IMR-90 (cell line): ENCODE measurements at regions not wholly inside any gene's neighbourhood (a gene's known extent, or its start where the extent isn't known, plus 50 kb on each side); places are given as distances from the start of the nearest gene placed in this dataset.

ENCODE experiments used
- ATAC-seq: fragments of 200-7000 bp; cut with Tn5 transposase; 2 replicates; pipeline ENCODE4 v1.9.1; 2020; ENCODE audit warnings: low read depth, mild to moderate bottlenecking, moderate library complexity
- BruUV-seq: library from RNA; stranded (reverse); fragments of 400-500 nt; replicated peaks from 2 replicates; lab custom pipeline; 2021; lab: Mats Ljungman, UMichigan
- CTCF ChIA-PET: fragments of 300-600 bp; formaldehyde crosslinking; extraction: SDS; loops from one replicate; lab custom pipeline; 2021; ENCODE audit warnings: antibody characterized with exemption; lab: Yijun Ruan, JAX
- POLR2A ChIA-PET: fragments of 300-600 bp; sonication (Branson Sonifier 250); formaldehyde crosslinking; loops from one replicate; lab custom pipeline; 2022; ENCODE audit warnings: antibody characterized with exemption; ENCODE audit not compliant: unreplicated experiment; lab: Charles Lee
- DNase-seq: peaks from one replicate; pipeline ENCODE4 v3.0.0; 2013
- H2AFZ ChIP-seq: replicated peaks from 2 replicates; pipeline ENCODE3; 2013; ENCODE audit warnings: low read length, mild to moderate bottlenecking; ENCODE audit not compliant: poor library complexity
- H2AK5ac ChIP-seq: 2 replicates; pipeline ENCODE4 v1.6.1; 2013; ENCODE audit warnings: low read depth, low read length, inconsistent platforms
- H2AK9ac ChIP-seq: replicated peaks from 2 replicates; pipeline ENCODE3; 2013; ENCODE audit warnings: mild to moderate bottlenecking, low read depth, low read length, moderate library complexity; ENCODE audit not compliant: poor library complexity
- H2BK120ac ChIP-seq: 2 replicates; pipeline ENCODE4 v1.6.1; 2013; ENCODE audit warnings: low read depth, low read length, inconsistent platforms
- H2BK15ac ChIP-seq: 3 replicates; pipeline ENCODE4 v1.6.1; 2013; ENCODE audit warnings: low read depth, low read length, inconsistent platforms
- H2BK20ac ChIP-seq: 2 replicates; pipeline ENCODE4 v1.6.1; 2013; ENCODE audit warnings: low read depth, mild to moderate bottlenecking, inconsistent platforms, low read length, moderate library complexity
- H2BK5ac ChIP-seq: 2 replicates; pipeline ENCODE4 v1.6.1; 2013; ENCODE audit warnings: mild to moderate bottlenecking, low read depth, low read length, inconsistent platforms; ENCODE audit not compliant: poor library complexity, severe bottlenecking
- H3K14ac ChIP-seq: replicated peaks from 2 replicates; pipeline ENCODE4 v1.6.1; 2013; ENCODE audit warnings: low read depth, low read length, inconsistent platforms
- H3K18ac ChIP-seq: 2 replicates; pipeline ENCODE4 v1.6.1; 2013; ENCODE audit warnings: low read depth, low read length, control low read depth
- H3K23ac ChIP-seq: 2 replicates; pipeline ENCODE4 v1.6.1; 2013; ENCODE audit warnings: low read depth, low read length, inconsistent platforms
- H3K27ac ChIP-seq: 2 replicates; pipeline ENCODE4 v1.5.1; 2013; ENCODE audit warnings: mild to moderate bottlenecking, control low read depth, low read length; ENCODE audit not compliant: insufficient read depth
- H3K27me3 ChIP-seq: 2 replicates; pipeline ENCODE4 v1.6.1; 2013; ENCODE audit warnings: low read length; ENCODE audit not compliant: control insufficient read depth, insufficient read depth
- H3K36me3 ChIP-seq: 2 replicates; pipeline ENCODE4 v1.6.1; 2013; ENCODE audit warnings: low read length, mixed read lengths; ENCODE audit not compliant: control insufficient read depth, insufficient read depth
- H3K4ac ChIP-seq: 2 replicates; pipeline ENCODE4 v1.6.1; 2013; ENCODE audit warnings: low read depth, low read length, inconsistent platforms
- H3K4me1 ChIP-seq: 2 replicates; pipeline ENCODE4 v1.6.1; 2013; ENCODE audit warnings: low read length, mixed read lengths; ENCODE audit not compliant: control insufficient read depth, insufficient read depth
- H3K4me2 ChIP-seq: 2 replicates; pipeline ENCODE4 v1.6.1; 2013; ENCODE audit warnings: low read depth, mild to moderate bottlenecking, control low read depth, low read length, moderate library complexity
- H3K4me3 ChIP-seq: 2 replicates; pipeline ENCODE4 v1.5.1; 2013; ENCODE audit warnings: low read depth, mild to moderate bottlenecking, control low read depth, low read length, moderate library complexity; ENCODE audit not compliant: insufficient read depth
- H3K56ac ChIP-seq: 2 replicates; pipeline ENCODE4 v1.6.1; 2013; ENCODE audit warnings: low read length, inconsistent platforms; ENCODE audit not compliant: insufficient read depth; ENCODE audit errors: extremely low read depth
- H3K79me1 ChIP-seq, 2 experiments: 2 replicates each; pipeline ENCODE4 v1.6.1; 2013; ENCODE audit warnings: low read length in 2 of 2, inconsistent platforms in 1 of 2, low read depth in 1 of 2
- H3K9ac ChIP-seq: 2 replicates; pipeline ENCODE4 v1.6.1; 2013; ENCODE audit warnings: low read depth, low read length, control low read depth
- H3K9me1 ChIP-seq: 2 replicates; pipeline ENCODE4 v1.6.1; 2013; ENCODE audit warnings: low read length, inconsistent platforms; ENCODE audit not compliant: insufficient read depth
- H3K9me3 ChIP-seq: 2 replicates; pipeline ENCODE4 v1.6.1; 2013; ENCODE audit warnings: low read length; ENCODE audit not compliant: control insufficient read depth, insufficient read depth
- H4K20me1 ChIP-seq: 2 replicates; pipeline ENCODE4 v1.6.1; 2013; ENCODE audit warnings: low read length, inconsistent platforms; ENCODE audit not compliant: insufficient read depth
- H4K5ac ChIP-seq: 2 replicates; pipeline ENCODE4 v1.6.1; 2013; ENCODE audit warnings: mild to moderate bottlenecking, low read depth, low read length, control low read depth
- H4K8ac ChIP-seq, 2 experiments: 2 replicates each; pipeline ENCODE4 v1.6.1; 2013; ENCODE audit warnings: low read depth in 2 of 2, low read length in 2 of 2, control low read depth in 1 of 2, inconsistent platforms in 1 of 2
- H4K91ac ChIP-seq: 2 replicates; pipeline ENCODE4 v1.6.1; 2013; ENCODE audit warnings: low read depth, low read length, inconsistent platforms; ENCODE audit not compliant: insufficient read depth
- CEBPB ChIP-seq: IDR thresholded peaks from 2 replicates; pipeline ENCODE4 v1.6.1; 2012; ENCODE audit warnings: low read depth, low read length, improper control_type of control experiment
- CHD1 ChIP-seq: IDR thresholded peaks from 2 replicates; pipeline ENCODE4 v1.6.1; 2012; ENCODE audit warnings: low read depth, low read length, improper control_type of control experiment
- RAD21 ChIP-seq: IDR thresholded peaks from 2 replicates; pipeline ENCODE4 v1.6.1; 2012; ENCODE audit warnings: low read length, improper control_type of control experiment
- RFX5 ChIP-seq: IDR thresholded peaks from 2 replicates; pipeline ENCODE4 v1.8.0; 2012; ENCODE audit warnings: low read depth, mild to moderate bottlenecking, low read length, moderate library complexity
- WGBS, 2 experiments: methylation state at CpG; one replicate each; pipeline versions ENCODE4 v1.1.5 to v1.1.7; 2013; ENCODE audit warnings: missing lambda C conversion rate in 2 of 2; ENCODE audit not compliant: insufficient read length in 1 of 2; ENCODE audit errors: extremely low coverage in 2 of 2; 5-methylcytosine and 5-hydroxymethylcytosine counted together
- dilution Hi-C: fragments of 300-500 bp; cut with HindIII; formaldehyde crosslinking; loops from one replicate; pipeline ENCODE4 v1.14.3; 2018; ENCODE audit warnings: low sequenced_read_pairs; ENCODE audit not compliant: unreplicated experiment
- in situ Hi-C: fragments of 300-500 bp; cut with MboI; formaldehyde crosslinking; loops from 3 replicates; pipeline ENCODE4 v1.14.3; 2019; ENCODE audit warnings: low sequenced_read_pairs, inconsistent platforms, mixed read lengths
- intact Hi-C: fragments of 100-400 bp; cut with micrococcal nuclease; formaldehyde crosslinking; loops from 2 replicates; pipeline ENCODE4 v1.10.0; 2022

DNA sequence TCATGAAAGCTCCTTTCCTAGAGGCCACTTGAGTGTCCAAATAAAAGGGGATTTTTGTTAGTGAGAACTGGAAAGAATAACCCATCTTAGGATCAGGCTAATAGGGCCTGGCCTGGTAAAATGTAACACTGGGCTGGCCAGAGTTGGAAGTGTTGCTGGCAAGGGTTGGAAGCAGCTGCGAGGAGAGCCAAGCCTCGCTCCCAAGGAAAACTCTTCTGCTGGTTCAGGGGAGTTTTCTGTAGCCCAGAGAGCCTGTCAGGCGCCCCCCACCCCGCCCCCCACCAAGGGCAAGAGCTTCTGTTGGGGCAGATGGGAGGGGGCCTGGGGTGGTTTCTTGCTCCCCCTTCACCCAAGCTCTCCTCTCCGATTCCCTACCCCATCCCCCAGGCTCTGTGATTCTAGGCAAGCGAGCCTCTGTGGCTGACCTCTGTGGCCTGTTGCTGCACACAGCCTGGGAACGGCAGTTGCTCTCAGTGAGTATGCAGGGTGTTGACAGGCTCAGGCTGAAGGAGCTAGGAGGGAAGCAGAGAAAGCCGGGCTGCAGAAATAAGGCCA is 547.8 kb downstream of the CCDC171 start:
- H3K36me3 ChIP-seq: no peaks in the 10 kb centered on the region
- H3K23ac ChIP-seq: no peak overlapping the region
- H3K79me1 ChIP-seq: no peaks in the 10 kb centered on the region
- H3K4me2 ChIP-seq: no peak overlapping the region
- intact Hi-C loops (no loop called here), in situ Hi-C loops (no loop called here), dilution Hi-C loops (no loop called here)
- 0 out of 2 replicates have a peak overlapping the region, but pooled peaks have one; percentile 38 for H2BK20ac ChIP-seq
- 0 out of 2 replicates have a peak overlapping the region, but pooled peaks have one; percentile 48 for H3K14ac ChIP-seq
- no TSS peak for BruUV-seq
- no peak overlapping the region for H4K8ac ChIP-seq
- H3K27me3 ChIP-seq: no peaks in the 10 kb centered on the region
- H2BK15ac ChIP-seq: no peak overlapping the region
- H2BK5ac ChIP-seq: no peak overlapping the region
- POLR2A ChIA-PET: no interaction called here
- no peak overlapping the region; the same call in 1 of the 2 replicates for H2AK5ac ChIP-seq
- CTCF ChIA-PET: no interaction called here
- H4K20me1 ChIP-seq: no peaks in the 10 kb centered on the region
- no peak overlapping the region; the same call in 1 of the 2 replicates for H3K9ac ChIP-seq
- H2AFZ ChIP-seq: peak overlapping the region; percentile 60
- no peak overlapping the region for H2AK9ac ChIP-seq
- no peak overlapping the region; the same call in 1 of the 2 replicates for H3K18ac ChIP-seq
- TF ChIP-seq CHD1 (no peak), CEBPB (peak; percentile 46), RFX5 (no peak), RAD21 (peak; percentile 2; the same call in 1 of the 2 replicates)
- peaks cover 9% of the 10 kb centered on the region for H3K9me1 ChIP-seq
- H4K91ac ChIP-seq: no peak overlapping the region; the same call in 1 of the 2 replicates
- H3K4me3 ChIP-seq: no peak overlapping the region
- no peaks in the 10 kb centered on the region for H3K9me3 ChIP-seq
- H3K27ac ChIP-seq: peak overlapping the region; percentile 23; the same call in 1 of the 2 replicates
- no peak overlapping the region; the same call in 1 of the 2 replicates for H4K5ac ChIP-seq
- DNase-seq (peak; percentile 71), ATAC-seq (peak; percentile 87)
- peak overlapping the region; percentile 21; the same call in 1 of the 2 replicates for H2BK120ac ChIP-seq
- H3K4ac ChIP-seq: no peak overlapping the region
- H3K56ac ChIP-seq: no peak overlapping the region
- WGBS, 2 experiments: no CpG with 5 or more reads among the region's 8 CpGs
- peaks cover 22% of the 10 kb centered on the region; the same call in 1 of the 2 replicates for H3K4me1 ChIP-seq
